ENCODE measurements at regions not wholly inside any gene's neighbourhood (a gene's known extent, or its start where the extent isn't known, plus 50 kb on each side); places are given as distances from the start of the nearest gene placed in this dataset.

DNA sequence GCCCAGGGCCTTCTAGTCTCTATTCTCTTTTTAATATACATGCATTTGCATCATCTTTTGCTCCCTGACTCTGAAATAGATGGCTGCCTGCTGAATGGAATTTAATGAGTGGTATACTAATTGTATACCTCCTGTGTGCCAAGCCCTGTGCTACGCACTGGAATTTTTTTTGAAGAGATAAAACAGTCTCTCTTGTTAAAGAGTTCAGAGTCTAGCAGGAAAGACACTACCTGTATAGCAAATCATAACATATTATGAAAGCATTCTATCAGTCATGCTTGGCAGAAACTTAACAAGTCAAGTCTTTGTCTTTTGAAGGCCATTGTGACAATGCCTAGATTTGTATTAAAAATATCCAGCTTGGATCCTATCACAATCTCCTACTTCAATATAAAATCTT lies 63.7 kb upstream of the SESN3 start:
- TF ChIP-seq SIN3A (IDR thresholded peaks at IDR 0.05; ENCODE audit: borderline replicate concordance, insufficient read depth, low read depth, low read length) (no peak), POLR2AphosphoS5 (IDR thresholded peaks at IDR 0.05; ENCODE audit: low read depth, low read length) (no peak), TCF7L2 (IDR thresholded peaks at IDR 0.05; ENCODE audit: low read depth, low read length) (no peak)
- TF ChIP-seq, protein P1, sequence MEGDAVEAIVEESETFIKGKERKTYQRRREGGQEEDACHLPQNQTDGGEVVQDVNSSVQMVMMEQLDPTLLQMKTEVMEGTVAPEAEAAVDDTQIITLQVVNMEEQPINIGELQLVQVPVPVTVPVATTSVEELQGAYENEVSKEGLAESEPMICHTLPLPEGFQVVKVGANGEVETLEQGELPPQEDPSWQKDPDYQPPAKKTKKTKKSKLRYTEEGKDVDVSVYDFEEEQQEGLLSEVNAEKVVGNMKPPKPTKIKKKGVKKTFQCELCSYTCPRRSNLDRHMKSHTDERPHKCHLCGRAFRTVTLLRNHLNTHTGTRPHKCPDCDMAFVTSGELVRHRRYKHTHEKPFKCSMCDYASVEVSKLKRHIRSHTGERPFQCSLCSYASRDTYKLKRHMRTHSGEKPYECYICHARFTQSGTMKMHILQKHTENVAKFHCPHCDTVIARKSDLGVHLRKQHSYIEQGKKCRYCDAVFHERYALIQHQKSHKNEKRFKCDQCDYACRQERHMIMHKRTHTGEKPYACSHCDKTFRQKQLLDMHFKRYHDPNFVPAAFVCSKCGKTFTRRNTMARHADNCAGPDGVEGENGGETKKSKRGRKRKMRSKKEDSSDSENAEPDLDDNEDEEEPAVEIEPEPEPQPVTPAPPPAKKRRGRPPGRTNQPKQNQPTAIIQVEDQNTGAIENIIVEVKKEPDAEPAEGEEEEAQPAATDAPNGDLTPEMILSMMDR (IDR thresholded peaks at IDR 0.05) = no peak
- TF ChIP-seq, protein P2, sequence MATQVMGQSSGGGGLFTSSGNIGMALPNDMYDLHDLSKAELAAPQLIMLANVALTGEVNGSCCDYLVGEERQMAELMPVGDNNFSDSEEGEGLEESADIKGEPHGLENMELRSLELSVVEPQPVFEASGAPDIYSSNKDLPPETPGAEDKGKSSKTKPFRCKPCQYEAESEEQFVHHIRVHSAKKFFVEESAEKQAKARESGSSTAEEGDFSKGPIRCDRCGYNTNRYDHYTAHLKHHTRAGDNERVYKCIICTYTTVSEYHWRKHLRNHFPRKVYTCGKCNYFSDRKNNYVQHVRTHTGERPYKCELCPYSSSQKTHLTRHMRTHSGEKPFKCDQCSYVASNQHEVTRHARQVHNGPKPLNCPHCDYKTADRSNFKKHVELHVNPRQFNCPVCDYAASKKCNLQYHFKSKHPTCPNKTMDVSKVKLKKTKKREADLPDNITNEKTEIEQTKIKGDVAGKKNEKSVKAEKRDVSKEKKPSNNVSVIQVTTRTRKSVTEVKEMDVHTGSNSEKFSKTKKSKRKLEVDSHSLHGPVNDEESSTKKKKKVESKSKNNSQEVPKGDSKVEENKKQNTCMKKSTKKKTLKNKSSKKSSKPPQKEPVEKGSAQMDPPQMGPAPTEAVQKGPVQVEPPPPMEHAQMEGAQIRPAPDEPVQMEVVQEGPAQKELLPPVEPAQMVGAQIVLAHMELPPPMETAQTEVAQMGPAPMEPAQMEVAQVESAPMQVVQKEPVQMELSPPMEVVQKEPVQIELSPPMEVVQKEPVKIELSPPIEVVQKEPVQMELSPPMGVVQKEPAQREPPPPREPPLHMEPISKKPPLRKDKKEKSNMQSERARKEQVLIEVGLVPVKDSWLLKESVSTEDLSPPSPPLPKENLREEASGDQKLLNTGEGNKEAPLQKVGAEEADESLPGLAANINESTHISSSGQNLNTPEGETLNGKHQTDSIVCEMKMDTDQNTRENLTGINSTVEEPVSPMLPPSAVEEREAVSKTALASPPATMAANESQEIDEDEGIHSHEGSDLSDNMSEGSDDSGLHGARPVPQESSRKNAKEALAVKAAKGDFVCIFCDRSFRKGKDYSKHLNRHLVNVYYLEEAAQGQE (IDR thresholded peaks at IDR 0.05; ENCODE audit: insufficient read depth in 1 of 2, low read depth in 2 of 2, low read length in 1 of 2) = no peak

Data from Panc1 (cell line).